Testis (tissue), 2 donors: ENCODE measurements at regions not wholly inside any gene's neighbourhood (a gene's known extent, or its start where the extent isn't known, plus 50 kb on each side); places are given as distances from the start of the nearest gene placed in this dataset.

Experiments used
- POLR2A ChIP-seq: fragments of 450-650 bp; IDR thresholded peaks from one replicate; pipeline ENCODE4 v1.6.1; 2017; ENCODE audit warnings: antibody characterized with exemption, mild to moderate bottlenecking, moderate library complexity
- TF ChIP-seq, protein P1 (sequence below), 3 experiments: fragments of 450-650 bp in 2 of 3; fragments of 200-600 bp in 1 of 3; sonication (generic) in 1 of 3; IDR thresholded peaks; one replicate each; pipeline ENCODE4 v1.5.1; 2016 to 2019; ENCODE audit warnings: antibody characterized with exemption in 3 of 3, mild to moderate bottlenecking in 2 of 3, moderate library complexity in 1 of 3

GRCh38 chr14:100416921-100417860 lies 94.1 kb downstream of the SLC25A47 start:
- no peak for TF ChIP-seq POLR2A
- TF ChIP-seq, protein P1, sequence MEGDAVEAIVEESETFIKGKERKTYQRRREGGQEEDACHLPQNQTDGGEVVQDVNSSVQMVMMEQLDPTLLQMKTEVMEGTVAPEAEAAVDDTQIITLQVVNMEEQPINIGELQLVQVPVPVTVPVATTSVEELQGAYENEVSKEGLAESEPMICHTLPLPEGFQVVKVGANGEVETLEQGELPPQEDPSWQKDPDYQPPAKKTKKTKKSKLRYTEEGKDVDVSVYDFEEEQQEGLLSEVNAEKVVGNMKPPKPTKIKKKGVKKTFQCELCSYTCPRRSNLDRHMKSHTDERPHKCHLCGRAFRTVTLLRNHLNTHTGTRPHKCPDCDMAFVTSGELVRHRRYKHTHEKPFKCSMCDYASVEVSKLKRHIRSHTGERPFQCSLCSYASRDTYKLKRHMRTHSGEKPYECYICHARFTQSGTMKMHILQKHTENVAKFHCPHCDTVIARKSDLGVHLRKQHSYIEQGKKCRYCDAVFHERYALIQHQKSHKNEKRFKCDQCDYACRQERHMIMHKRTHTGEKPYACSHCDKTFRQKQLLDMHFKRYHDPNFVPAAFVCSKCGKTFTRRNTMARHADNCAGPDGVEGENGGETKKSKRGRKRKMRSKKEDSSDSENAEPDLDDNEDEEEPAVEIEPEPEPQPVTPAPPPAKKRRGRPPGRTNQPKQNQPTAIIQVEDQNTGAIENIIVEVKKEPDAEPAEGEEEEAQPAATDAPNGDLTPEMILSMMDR (IDR thresholded peaks at IDR 0.05), result peak; percentile 29 to 44 (median 44)
